Thyroid gland (tissue), 4 donors: ENCODE measurements at regions not wholly inside any gene's neighbourhood (a gene's known extent, or its start where the extent isn't known, plus 50 kb on each side); places are given as distances from the start of the nearest gene placed in this dataset.

Experiments
- DNase-seq, 2 donors: peaks; one replicate each; pipeline ENCODE4 v3.0.0-alpha.2; 2019
- H3K27ac ChIP-seq, 3 donors: fragments of 200-600 bp; sonication (generic); 1 replicate in 2 of 3; 2 replicates in 1 of 3; pipeline ENCODE4 v1.5.1; 2016 to 2019; ENCODE audit warnings: mild to moderate bottlenecking in 1 of 3, moderate library complexity in 1 of 3
- H3K27me3 ChIP-seq: fragments of 200-600 bp; sonication (generic); one replicate; pipeline ENCODE4 v1.5.1; 2019
- H3K36me3 ChIP-seq, 2 donors: fragments of 200-600 bp; sonication (generic); one replicate each; pipeline ENCODE4 v1.5.1; 2016 to 2019
- H3K4me1 ChIP-seq, 2 donors: fragments of 200-600 bp; sonication (generic); one replicate each; pipeline ENCODE4 v1.5.1; 2017 to 2019
- H3K4me3 ChIP-seq, 3 donors: fragments of 200-600 bp; sonication (generic); replicated peaks in 1 of 3; 1 replicate in 2 of 3; 2 replicates in 1 of 3; pipeline ENCODE4 v1.5.1; 2016; ENCODE audit warnings: mild to moderate bottlenecking in 1 of 3
- H3K9me3 ChIP-seq: fragments of 200-600 bp; sonication (generic); one replicate; pipeline ENCODE4 v1.5.1; 2017
- POLR2A ChIP-seq, 2 donors: fragments of 450-650 bp; IDR thresholded peaks; one replicate each; pipeline ENCODE4 v1.6.1; 2017; ENCODE audit warnings: antibody characterized with exemption in 2 of 2, mild to moderate bottlenecking in 2 of 2, moderate library complexity in 1 of 2
- WGBS, 2 donors: methylation state at CpG; one replicate each; pipeline ENCODE4 v1.1.5; 2017; 5-methylcytosine and 5-hydroxymethylcytosine counted together
- intact Hi-C: fragments of 100-400 bp; cut with DNase I; formaldehyde crosslinking; loops from one replicate; pipeline ENCODE4 v1.15.1; 2023
- TF ChIP-seq, protein P1 (sequence below), 6 experiments: fragments of 200-600 bp in 3 of 6; fragments of 450-650 bp in 3 of 6; sonication (generic) in 3 of 6; IDR thresholded peaks; one replicate each; pipeline ENCODE4 v1.5.1; 2016 to 2019; ENCODE audit warnings: antibody characterized with exemption in 6 of 6, mild to moderate bottlenecking in 2 of 6, inconsistent platforms in 1 of 6, moderate library complexity in 1 of 6

DNA sequence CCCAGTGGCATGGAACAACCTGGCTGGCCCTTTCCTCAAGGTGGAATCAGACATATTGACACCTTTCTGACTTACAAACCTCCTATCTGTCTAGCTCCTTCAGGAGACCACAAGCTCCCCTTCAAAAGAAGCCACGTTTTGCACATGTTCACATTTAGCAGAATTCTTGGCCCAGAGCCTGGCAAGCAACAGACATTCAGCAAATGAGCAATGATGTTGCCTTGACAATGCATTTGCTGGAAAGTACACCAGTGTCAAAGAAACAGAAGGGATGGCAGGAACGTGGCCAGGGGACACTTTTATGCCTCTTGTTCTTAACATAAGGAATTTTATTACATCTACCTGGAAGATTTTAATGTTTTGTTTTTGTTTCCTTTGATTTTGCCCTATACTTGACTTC is 85.5 kb upstream of the FGF14 start:
- Histone ChIP-seq H3K4me3 (no peak overlapping the region), H3K36me3 (no peaks in the 10 kb centered on the region), H3K4me1 (no peaks in the 10 kb centered on the region), H3K27ac (no peak overlapping the region), H3K9me3 (no peaks in the 10 kb centered on the region), H3K27me3 (no peaks in the 10 kb centered on the region)
- intact Hi-C loops = no loop called here
- TF ChIP-seq POLR2A (IDR thresholded peaks at IDR 0.05) = no peak
- TF ChIP-seq, protein P1, sequence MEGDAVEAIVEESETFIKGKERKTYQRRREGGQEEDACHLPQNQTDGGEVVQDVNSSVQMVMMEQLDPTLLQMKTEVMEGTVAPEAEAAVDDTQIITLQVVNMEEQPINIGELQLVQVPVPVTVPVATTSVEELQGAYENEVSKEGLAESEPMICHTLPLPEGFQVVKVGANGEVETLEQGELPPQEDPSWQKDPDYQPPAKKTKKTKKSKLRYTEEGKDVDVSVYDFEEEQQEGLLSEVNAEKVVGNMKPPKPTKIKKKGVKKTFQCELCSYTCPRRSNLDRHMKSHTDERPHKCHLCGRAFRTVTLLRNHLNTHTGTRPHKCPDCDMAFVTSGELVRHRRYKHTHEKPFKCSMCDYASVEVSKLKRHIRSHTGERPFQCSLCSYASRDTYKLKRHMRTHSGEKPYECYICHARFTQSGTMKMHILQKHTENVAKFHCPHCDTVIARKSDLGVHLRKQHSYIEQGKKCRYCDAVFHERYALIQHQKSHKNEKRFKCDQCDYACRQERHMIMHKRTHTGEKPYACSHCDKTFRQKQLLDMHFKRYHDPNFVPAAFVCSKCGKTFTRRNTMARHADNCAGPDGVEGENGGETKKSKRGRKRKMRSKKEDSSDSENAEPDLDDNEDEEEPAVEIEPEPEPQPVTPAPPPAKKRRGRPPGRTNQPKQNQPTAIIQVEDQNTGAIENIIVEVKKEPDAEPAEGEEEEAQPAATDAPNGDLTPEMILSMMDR (IDR thresholded peaks at IDR 0.05) = no peak
- 31 to 44% methylated on average over 2 of the region's 2 CpGs for WGBS, 2 donors
- DNase-seq = no peak

DNA sequence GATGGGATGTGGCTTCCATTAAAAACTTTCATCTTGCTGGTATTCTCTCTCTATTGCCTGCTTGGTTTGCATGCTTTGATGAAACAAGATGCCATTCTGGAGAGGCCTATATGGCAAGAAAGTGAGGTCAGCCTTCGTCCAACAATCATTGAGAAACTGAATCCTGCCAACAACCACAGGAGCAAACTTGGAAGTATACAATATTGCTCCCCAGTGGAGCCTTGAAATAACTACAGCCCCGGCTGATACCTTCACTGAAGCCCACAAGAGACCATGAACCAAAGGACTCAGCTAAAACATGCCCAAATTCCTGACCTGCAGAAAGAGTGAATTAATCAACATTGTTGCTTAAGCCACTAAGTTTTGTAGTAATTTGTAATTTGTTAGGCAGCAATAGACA is 82.5 kb upstream of the FGF14 start:
- intact Hi-C loops = no loop called here
- no peaks in the 10 kb centered on the region for H3K36me3 ChIP-seq
- no peak overlapping the region for H3K27ac ChIP-seq
- DNase-seq = no peak
- TF ChIP-seq, protein P1 (IDR thresholded peaks at IDR 0.05) = no peak
- TF ChIP-seq POLR2A (IDR thresholded peaks at IDR 0.05) = no peak
- no peaks in the 10 kb centered on the region for H3K4me1 ChIP-seq
- H3K4me3 ChIP-seq = no peak overlapping the region
- WGBS, 2 donors = 18 to 20% methylated on average over 2 of the region's 2 CpGs
- no peaks in the 10 kb centered on the region for H3K27me3 ChIP-seq
- H3K9me3 ChIP-seq = no peaks in the 10 kb centered on the region

DNA sequence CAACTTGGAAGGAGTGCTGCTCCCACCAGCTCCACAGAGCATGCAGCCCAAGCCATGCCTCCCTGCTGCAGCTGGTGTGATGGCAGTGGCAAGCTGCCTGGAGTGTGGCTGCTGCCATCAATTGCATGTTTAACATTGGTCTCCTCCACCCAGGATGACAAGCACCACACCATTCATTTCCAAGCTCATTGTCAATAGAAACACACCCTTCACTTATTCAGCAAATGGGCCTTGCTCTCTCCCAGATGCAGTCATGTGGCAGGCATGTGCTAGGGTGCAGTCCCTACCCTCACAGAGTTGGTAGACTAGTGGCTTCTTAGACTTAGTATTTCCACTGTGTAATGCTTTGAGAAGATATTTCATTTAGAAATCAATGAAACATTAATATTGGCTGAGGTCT is 70.8 kb upstream of the FGF14 start:
- H3K36me3 ChIP-seq = no peaks in the 10 kb centered on the region
- TF ChIP-seq POLR2A (IDR thresholded peaks at IDR 0.05) = no peak
- TF ChIP-seq, protein P1 (IDR thresholded peaks at IDR 0.05) = no peak
- H3K4me3 ChIP-seq = no peak overlapping the region
- no peaks in the 10 kb centered on the region for H3K4me1 ChIP-seq
- no peak overlapping the region for H3K27ac ChIP-seq
- H3K9me3 ChIP-seq = no peaks in the 10 kb centered on the region
- DNase-seq = no peak
- no peaks in the 10 kb centered on the region for H3K27me3 ChIP-seq
- intact Hi-C loops = no loop called here

DNA sequence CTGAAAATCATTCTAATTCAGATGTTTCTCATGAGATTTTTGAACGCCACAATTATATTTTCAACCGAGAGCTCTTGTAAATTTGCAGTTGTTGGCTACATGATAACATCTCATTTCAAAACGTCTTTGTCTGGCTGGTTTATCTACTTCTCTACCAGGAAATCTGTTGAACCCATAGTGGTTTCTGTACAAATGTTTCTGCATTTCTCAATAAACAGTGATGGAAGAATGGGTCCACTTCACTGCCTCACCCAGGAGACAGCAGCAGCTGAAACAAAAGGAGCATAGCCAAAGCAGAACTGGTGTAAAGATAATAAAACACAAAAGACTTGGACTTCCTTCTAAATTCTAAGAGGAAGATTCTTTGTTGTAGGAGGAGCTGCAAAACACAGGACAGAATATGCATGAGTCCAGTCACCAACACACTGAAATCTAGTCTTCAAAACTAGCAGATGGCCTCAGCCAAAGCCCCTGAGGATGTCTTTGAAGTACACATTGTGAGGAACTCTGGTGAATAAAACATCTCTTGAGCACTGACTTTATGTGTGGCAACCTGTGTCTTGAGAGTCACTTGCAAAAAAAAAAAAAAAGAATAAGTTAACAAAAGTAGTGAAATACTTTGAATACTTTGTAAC is 68.6 kb upstream of the FGF14 start:
- H3K9me3 ChIP-seq = no peaks in the 10 kb centered on the region
- H3K27ac ChIP-seq = no peak overlapping the region
- H3K4me1 ChIP-seq = no peaks in the 10 kb centered on the region
- H3K4me3 ChIP-seq = no peak overlapping the region
- H3K27me3 ChIP-seq = no peaks in the 10 kb centered on the region
- no peaks in the 10 kb centered on the region for H3K36me3 ChIP-seq
- no peak for DNase-seq
- WGBS, 2 donors = 49 to 54% methylated on average over 3 of the region's 3 CpGs
- intact Hi-C loops = no loop called here
- TF ChIP-seq POLR2A (IDR thresholded peaks at IDR 0.05) = no peak
- TF ChIP-seq, protein P1 (IDR thresholded peaks at IDR 0.05) = no peak

DNA sequence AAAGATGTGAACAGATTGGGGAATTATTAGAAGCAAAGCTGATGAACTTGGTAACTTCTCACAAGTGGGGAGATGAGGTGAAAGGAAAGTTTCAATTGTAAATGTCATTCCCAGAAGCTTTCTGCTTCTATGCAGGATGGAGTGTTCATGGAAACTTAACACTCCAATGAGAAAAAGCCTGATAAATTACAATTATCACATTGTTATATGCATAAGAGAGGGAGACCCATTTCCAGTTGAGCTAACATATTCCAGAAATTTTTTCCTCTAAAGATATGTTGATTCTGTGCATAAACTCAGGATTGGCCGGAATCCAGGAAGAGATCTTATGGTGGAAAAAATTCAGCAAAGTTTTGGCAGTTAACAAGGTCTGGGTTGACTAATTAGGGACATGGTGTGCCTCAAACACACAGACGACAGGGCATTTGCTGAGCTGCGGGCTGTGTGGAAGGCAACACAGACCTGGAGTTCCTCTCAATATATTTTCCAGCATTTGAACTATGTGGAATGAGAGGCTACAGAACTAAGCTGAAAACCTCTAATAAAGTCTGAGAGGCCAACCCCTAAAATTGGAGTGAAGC is 64.9 kb upstream of the FGF14 start:
- Histone ChIP-seq H3K9me3 (no peaks in the 10 kb centered on the region), H3K36me3 (no peaks in the 10 kb centered on the region), H3K4me3 (no peak overlapping the region), H3K4me1 (no peaks in the 10 kb centered on the region), H3K27ac (no peak overlapping the region), H3K27me3 (no peaks in the 10 kb centered on the region)
- 42 to 55% methylated on average over 3 of the region's 3 CpGs for WGBS, 2 donors
- intact Hi-C loops = no loop called here
- TF ChIP-seq, protein P1 (IDR thresholded peaks at IDR 0.05) = no peak
- TF ChIP-seq POLR2A (IDR thresholded peaks at IDR 0.05) = no peak
- DNase-seq = no peak
